ENCODE measurements at regions not wholly inside any gene's neighbourhood (a gene's known extent, or its start where the extent isn't known, plus 50 kb on each side); places are given as distances from the start of the nearest gene placed in this dataset.

GRCh38 chrX:150310417-150310816 is 52.7 kb upstream of the MAMLD1 start:
- no peak for DNase-seq

- DNase-seq, result no peak
Measured at GRCh38 chrX:150310881-150311280, 52.2 kb upstream of the MAMLD1 start.

- no peak for DNase-seq
Measured at GRCh38 chrX:150312931-150313330, 50.2 kb upstream of the MAMLD1 start.
